ENCODE measurements at regions not wholly inside any gene's neighbourhood (a gene's known extent, or its start where the extent isn't known, plus 50 kb on each side); places are given as distances from the start of the nearest gene placed in this dataset.

- TF ChIP-seq CTCF (IDR thresholded peaks at IDR 0.05): no peak
These were observed 545.7 kb downstream of the MCTP2 start for GRCh38 chr15:94777037-94777436.

GRCh38 chr15:94778840-94779239 lies 547.5 kb downstream of the MCTP2 start:
- no peak overlapping the region for H3K27ac ChIP-seq
- TF ChIP-seq CTCF (IDR thresholded peaks at IDR 0.05) (no peak), ZFX (IDR thresholded peaks at IDR 0.05; ENCODE audit: borderline replicate concordance) (no peak)

More at GRCh38 chr15:94777037-94777436, 545.7 kb downstream of the MCTP2 start:
- no peak overlapping the region for H3K27ac ChIP-seq

GRCh38 chr15:94780166-94780565 lies 548.8 kb downstream of the MCTP2 start:
- H3K27ac ChIP-seq: no peak overlapping the region
- TF ChIP-seq ZFX (IDR thresholded peaks at IDR 0.05; ENCODE audit: borderline replicate concordance) (no peak), CTCF (IDR thresholded peaks at IDR 0.05) (no peak)

- no peak for TF ChIP-seq CTCF (IDR thresholded peaks at IDR 0.05)
- no peak for TF ChIP-seq ZFX (IDR thresholded peaks at IDR 0.05; ENCODE audit: borderline replicate concordance)
- H3K27ac ChIP-seq: no peak overlapping the region
These were observed 553.7 kb downstream of the MCTP2 start for GRCh38 chr15:94785091-94785490.

- TF ChIP-seq ZFX (IDR thresholded peaks at IDR 0.05; ENCODE audit: borderline replicate concordance) (no peak), CTCF (IDR thresholded peaks at IDR 0.05) (no peak)
- H3K27ac ChIP-seq: no peak overlapping the region
These were observed 559.6 kb downstream of the MCTP2 start for GRCh38 chr15:94791008-94791407.

GRCh38 chr15:94791510-94791909 lies 560.1 kb downstream of the MCTP2 start:
- no peak for TF ChIP-seq CTCF (IDR thresholded peaks at IDR 0.05)
- no peak overlapping the region for H3K27ac ChIP-seq

GRCh38 chr15:94792196-94792595 lies 560.8 kb downstream of the MCTP2 start:
- TF ChIP-seq ZFX (IDR thresholded peaks at IDR 0.05; ENCODE audit: borderline replicate concordance) (no peak), CTCF (IDR thresholded peaks at IDR 0.05) (no peak)
- no peak overlapping the region for H3K27ac ChIP-seq

Measured in 22Rv1 (cell line).